H9 (cell line): ENCODE measurements at regions not wholly inside any gene's neighbourhood (a gene's known extent, or its start where the extent isn't known, plus 50 kb on each side); places are given as distances from the start of the nearest gene placed in this dataset.

Experiments
- DNase-seq: peaks from one replicate; pipeline ENCODE4 v3.0.0-alpha.2; 2017
- H2AFZ ChIP-seq: one replicate; pipeline ENCODE4 v1.6.1; 2013; ENCODE audit warnings: mild to moderate bottlenecking, low read length, control low read depth, moderate library complexity
- H2AK5ac ChIP-seq: 2 replicates; pipeline ENCODE4 v1.6.1; 2013; ENCODE audit warnings: low read length, control low read depth, mixed read lengths; ENCODE audit not compliant: insufficient read length
- H2BK120ac ChIP-seq: one replicate; pipeline ENCODE4 v1.6.1; 2013; ENCODE audit warnings: low read depth, mild to moderate bottlenecking, low read length, control low read depth, inconsistent platforms; ENCODE audit not compliant: poor library complexity, severe bottlenecking
- H2BK12ac ChIP-seq: 2 replicates; pipeline ENCODE4 v1.6.1; 2013; ENCODE audit warnings: low read length, control low read depth, mixed read lengths, low read depth; ENCODE audit not compliant: insufficient read length
- H2BK15ac ChIP-seq: 2 replicates; pipeline ENCODE4 v1.6.1; 2013; ENCODE audit warnings: low read depth, low read length, control low read depth
- H2BK20ac ChIP-seq: one replicate; pipeline ENCODE4 v1.6.1; 2013; ENCODE audit warnings: low read depth, mild to moderate bottlenecking, low read length, control low read depth, inconsistent platforms; ENCODE audit not compliant: poor library complexity, severe bottlenecking
- H2BK5ac ChIP-seq: 2 replicates; pipeline ENCODE4 v1.6.1; 2013; ENCODE audit warnings: low read length, control low read depth, mixed read lengths; ENCODE audit not compliant: insufficient read length
- H3K14ac ChIP-seq: 2 replicates; pipeline ENCODE4 v1.6.1; 2013; ENCODE audit warnings: low read length, control low read depth; ENCODE audit not compliant: insufficient read depth
- H3K18ac ChIP-seq: 2 replicates; pipeline ENCODE4 v1.6.1; 2013; ENCODE audit warnings: low read depth, mild to moderate bottlenecking, mixed read lengths, low read length, control low read depth; ENCODE audit not compliant: insufficient read length
- H3K23ac ChIP-seq: 2 replicates; pipeline ENCODE4 v1.6.1; 2013; ENCODE audit warnings: low read length, control low read depth, mixed read lengths, low read depth; ENCODE audit not compliant: insufficient read length
- H3K23me2 ChIP-seq: 2 replicates; pipeline ENCODE4 v1.6.1; 2013; ENCODE audit warnings: low read depth, mild to moderate bottlenecking, mixed read lengths, low read length, control low read depth; ENCODE audit not compliant: insufficient read length, poor library complexity, severe bottlenecking
- H3K27ac ChIP-seq: 2 replicates; pipeline ENCODE4 v1.5.1; 2013; ENCODE audit warnings: low read length, control low read depth, mixed read lengths, low read depth; ENCODE audit not compliant: insufficient read length
- H3K27me3 ChIP-seq: 2 replicates; pipeline ENCODE4 v1.6.1; 2013; ENCODE audit warnings: low read length, control low read depth, inconsistent platforms; ENCODE audit not compliant: insufficient read depth
- H3K4ac ChIP-seq: 2 replicates; pipeline ENCODE4 v1.6.1; 2013; ENCODE audit warnings: low read depth, mild to moderate bottlenecking, control low read depth, inconsistent platforms, low read length, moderate library complexity
- H3K4me1 ChIP-seq: 2 replicates; pipeline ENCODE4 v1.6.1; 2013; ENCODE audit warnings: low read length, control low read depth, inconsistent platforms; ENCODE audit not compliant: insufficient read depth
- H3K4me2 ChIP-seq: 2 replicates; pipeline ENCODE4 v1.6.1; 2013; ENCODE audit warnings: low read length, control low read depth, mixed read lengths; ENCODE audit not compliant: insufficient read length, insufficient read depth
- H3K56ac ChIP-seq: 2 replicates; pipeline ENCODE4 v1.6.1; 2013; ENCODE audit warnings: low read depth, mild to moderate bottlenecking, mixed read lengths, low read length, control low read depth; ENCODE audit not compliant: insufficient read length
- H3K79me1 ChIP-seq: 2 replicates; pipeline ENCODE4 v1.6.1; 2013; ENCODE audit warnings: low read depth, mild to moderate bottlenecking, moderate library complexity, low read length, control low read depth, inconsistent platforms; ENCODE audit not compliant: insufficient read depth, poor library complexity, severe bottlenecking
- H3K79me2 ChIP-seq: 2 replicates; pipeline ENCODE4 v1.6.1; 2013; ENCODE audit warnings: low read length, control low read depth, inconsistent platforms; ENCODE audit not compliant: insufficient read depth
- H3K9ac ChIP-seq: 2 replicates; pipeline ENCODE4 v1.6.1; 2013; ENCODE audit warnings: low read length, control low read depth, mixed read lengths; ENCODE audit not compliant: insufficient read length; ENCODE audit errors: extremely low read depth
- H3K9me3 ChIP-seq: one replicate; pipeline ENCODE4 v1.6.1; 2013; ENCODE audit warnings: low read depth, low read length, inconsistent platforms; ENCODE audit not compliant: control insufficient read depth
- H3T11ph ChIP-seq: one replicate; pipeline ENCODE4 v1.6.1; 2013; ENCODE audit warnings: mild to moderate bottlenecking, low read length, control low read depth, inconsistent platforms
- H4K20me1 ChIP-seq: one replicate; pipeline ENCODE4 v1.6.1; 2013; ENCODE audit not compliant: control insufficient read depth, insufficient read length, insufficient read depth
- H4K5ac ChIP-seq: 2 replicates; pipeline ENCODE4 v1.6.1; 2013; ENCODE audit warnings: low read depth, mild to moderate bottlenecking, mixed read lengths, low read length, control low read depth; ENCODE audit not compliant: insufficient read length
- H4K8ac ChIP-seq: replicated peaks from 2 replicates; pipeline ENCODE4 v1.6.1; 2013; ENCODE audit warnings: low read length, control low read depth, mixed read lengths, low read depth; ENCODE audit not compliant: insufficient read length
- H4K91ac ChIP-seq: 2 replicates; pipeline ENCODE4 v1.6.1; 2013; ENCODE audit warnings: low read depth, mild to moderate bottlenecking, moderate library complexity, mixed read lengths, low read length, control low read depth; ENCODE audit not compliant: insufficient read length
- H3K27ac Mint-ChIP-seq, 3 experiments: 2 replicates in 2 of 3; 3 replicates in 1 of 3; pipeline ENCODE4 v1.8.0; 2020 to 2021; ENCODE audit warnings: mixed read lengths in 3 of 3, mild to moderate bottlenecking in 1 of 3, moderate library complexity in 1 of 3
- H3K27me3 Mint-ChIP-seq: 2 replicates; pipeline ENCODE4 v1.8.0; 2021; ENCODE audit warnings: low read depth, mild to moderate bottlenecking, moderate library complexity, mixed read lengths
- H3K36me3 Mint-ChIP-seq, 3 experiments: 2 replicates in 2 of 3; 3 replicates in 1 of 3; pipeline ENCODE4 v1.8.0; 2020 to 2021; ENCODE audit warnings: low read depth in 3 of 3, mixed read lengths in 3 of 3; ENCODE audit not compliant: insufficient read depth in 1 of 3
- H3K4me1 Mint-ChIP-seq, 2 experiments: 2 replicates each; pipeline ENCODE4 v1.8.0; 2020; ENCODE audit warnings: mixed read lengths in 2 of 2
- H3K4me3 Mint-ChIP-seq, 2 experiments: 2 replicates in 1 of 2; 3 replicates in 1 of 2; pipeline ENCODE4 v1.8.0; 2020 to 2021; ENCODE audit warnings: mild to moderate bottlenecking in 2 of 2, mixed read lengths in 2 of 2, moderate library complexity in 1 of 2
- H3K9me3 Mint-ChIP-seq, 2 experiments: 2 replicates in 1 of 2; 3 replicates in 1 of 2; pipeline ENCODE4 v1.8.0; 2020; ENCODE audit warnings: mild to moderate bottlenecking in 2 of 2, mixed read lengths in 2 of 2, moderate library complexity in 1 of 2
- CTCF ChIP-seq: fragments of 200-600 bp; sonication (generic); conservative IDR thresholded peaks from 3 replicates; pipeline ENCODE4 v1.8.0; 2021; ENCODE audit warnings: antibody characterized with exemption, mild to moderate bottlenecking
- WGBS: extraction: QIAGEN DNeasy Blood & Tissue Kit; methylation state at CpG from one replicate; pipeline ENCODE4 v1.1.7; 2013; ENCODE audit warnings: missing lambda C conversion rate, low lambda C conversion rate, mixed read lengths; ENCODE audit not compliant: insufficient read length; ENCODE audit errors: extremely low coverage; 5-methylcytosine and 5-hydroxymethylcytosine counted together

GRCh38 chr4:108415389-108415788, 205.0 kb upstream of the RPL34 start:
- H3K27ac Mint-ChIP-seq: peak overlapping the region in 1 of 3 experiments; percentile 68; a peak in 1 of 7 replicates
- Histone ChIP-seq H2BK15ac (no peak overlapping the region), H4K20me1 (no peaks in the 10 kb centered on the region), H3K4ac (no peak overlapping the region), H2BK12ac (no peak overlapping the region), H3K9ac (no peak overlapping the region), H3K23me2 (no peaks in the 10 kb centered on the region), H2BK20ac (no peak overlapping the region), H4K5ac (no peak overlapping the region), H3K56ac (no peak overlapping the region), H3K27me3 (no peaks in the 10 kb centered on the region), H2BK5ac (no peak overlapping the region), H4K91ac (no peak overlapping the region), H2AK5ac (no peak overlapping the region), H3K9me3 (no peaks in the 10 kb centered on the region), H3K4me1 (no peaks in the 10 kb centered on the region), H3K18ac (no peak overlapping the region), H4K8ac (no peak overlapping the region), H3K14ac (no peak overlapping the region), H3T11ph (no peak overlapping the region), H2BK120ac (no peak overlapping the region), H3K4me2 (no peak overlapping the region), H2AFZ (no peak overlapping the region), H3K27ac (no peak overlapping the region), H3K23ac (no peak overlapping the region), H3K79me1 (no peaks in the 10 kb centered on the region), H3K79me2 (no peaks in the 10 kb centered on the region)
- no CpG with 5 or more reads among the region's 7 CpGs for WGBS
- peaks cover 9 to 12% of the 10 kb centered on the region in 2 experiments for H3K4me1 Mint-ChIP-seq
- H3K36me3 Mint-ChIP-seq: no peaks in the 10 kb centered on the region
- DNase-seq: no peak
- peaks cover 4% of the 10 kb centered on the region; the same call in 1 of the 2 replicates for H3K27me3 Mint-ChIP-seq
- H3K9me3 Mint-ChIP-seq: no peaks in the 10 kb centered on the region; a peak in 1 of 5 replicates
- H3K4me3 Mint-ChIP-seq: no peak overlapping the region
- peak; percentile 25; the same call in 2 of the 3 replicates for TF ChIP-seq CTCF
